ENCODE measurements at regions not wholly inside any gene's neighbourhood (a gene's known extent, or its start where the extent isn't known, plus 50 kb on each side); places are given as distances from the start of the nearest gene placed in this dataset.
A peak's percentile ranks its signal among the peaks of the same experiment; 100 is the strongest.

GRCh38 chr1:192713921-192714320 is 78.0 kb downstream of the RGS13 start:
- Histone ChIP-seq H3K27me3 (ENCODE audit: control insufficient read depth in 1 of 2, insufficient read depth in 2 of 2, low read length in 1 of 2) (no peaks in the 10 kb centered on the region), H3K27ac (ENCODE audit: low read depth in 1 of 2, low read length in 2 of 2) (no peak overlapping the region), H3K36me3 (ENCODE audit: control insufficient read depth in 1 of 2, insufficient read depth in 2 of 2, low read length in 1 of 2) (no peaks in the 10 kb centered on the region), H3K4me3 (ENCODE audit: low read length in 2 of 2) (no peak overlapping the region), H3K4me1 (ENCODE audit: control insufficient read depth in 1 of 2, insufficient read depth in 2 of 2, low read length in 2 of 2) (no peaks in the 10 kb centered on the region), H3K9me3 (ENCODE audit: control insufficient read depth, low read length) (no peaks in the 10 kb centered on the region)
- DNase-seq, result peak in 1 of 2 donors; percentile 45
- WGBS, 2 donors, result 18 to 31% methylated on average over 4 of the region's 4 CpGs
- intact Hi-C loops (cut with DNase I), result no loop called here
- ATAC-seq (ENCODE audit: low FRiP score), result no peak

DNA sequence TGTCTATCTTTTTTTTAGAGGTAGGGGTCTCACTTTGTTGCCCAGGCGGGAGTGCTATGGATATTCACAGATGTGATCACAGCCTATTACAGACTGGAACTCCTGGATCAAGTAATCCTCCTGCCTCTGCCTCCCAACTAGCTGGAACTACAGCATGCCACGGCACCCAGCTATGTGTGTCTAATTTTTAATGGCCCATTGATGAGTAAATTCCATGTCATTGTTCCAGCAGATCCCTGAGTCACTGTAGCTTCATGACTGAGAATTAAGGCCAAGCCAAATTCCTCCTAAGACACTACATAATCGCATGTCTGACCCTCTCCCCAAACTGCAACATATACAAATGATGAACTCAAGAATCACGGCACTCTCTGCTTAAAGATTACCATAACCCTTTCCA is 84.2 kb upstream of the RGS2 start:
- Histone ChIP-seq H3K4me3 (ENCODE audit: low read length in 2 of 2) (no peak overlapping the region), H3K27ac (ENCODE audit: low read depth in 1 of 2, low read length in 2 of 2) (no peak overlapping the region), H3K36me3 (ENCODE audit: control insufficient read depth in 1 of 2, insufficient read depth in 2 of 2, low read length in 1 of 2) (no peaks in the 10 kb centered on the region), H3K9me3 (ENCODE audit: control insufficient read depth, low read length) (no peaks in the 10 kb centered on the region), H3K27me3 (ENCODE audit: control insufficient read depth in 1 of 2, insufficient read depth in 2 of 2, low read length in 1 of 2) (no peaks in the 10 kb centered on the region), H3K4me1 (ENCODE audit: control insufficient read depth in 1 of 2, insufficient read depth in 2 of 2, low read length in 2 of 2) (no peaks in the 10 kb centered on the region)
- DNase-seq, result no peak
- intact Hi-C loops (cut with DNase I), result no loop called here
- 91 to 94% methylated on average over 4 of the region's 4 CpGs for WGBS, 2 donors
- ATAC-seq (ENCODE audit: low FRiP score), result no peak

- no peaks in the 10 kb centered on the region for H3K9me3 ChIP-seq (ENCODE audit: control insufficient read depth, low read length)
- H3K4me3 ChIP-seq (ENCODE audit: low read length in 2 of 2), result no peak overlapping the region
- WGBS, 2 donors, result 74 to 83% methylated on average over 6 of the region's 6 CpGs
- H3K4me1 ChIP-seq (ENCODE audit: control insufficient read depth in 1 of 2, insufficient read depth in 2 of 2, low read length in 2 of 2), result no peaks in the 10 kb centered on the region
- H3K27ac ChIP-seq (ENCODE audit: low read depth in 1 of 2, low read length in 2 of 2), result no peak overlapping the region
- DNase-seq (no peak), ATAC-seq (ENCODE audit: low FRiP score) (no peak)
- H3K36me3 ChIP-seq (ENCODE audit: control insufficient read depth in 1 of 2, insufficient read depth in 2 of 2, low read length in 1 of 2), result no peaks in the 10 kb centered on the region
- no peaks in the 10 kb centered on the region for H3K27me3 ChIP-seq (ENCODE audit: control insufficient read depth in 1 of 2, insufficient read depth in 2 of 2, low read length in 1 of 2)
- intact Hi-C loops (cut with DNase I), result no loop called here
These were observed 81.9 kb upstream of the RGS2 start for GRCh38 chr1:192726820-192727504.

GRCh38 chr1:192729500-192729899 is 79.3 kb upstream of the RGS2 start:
- H3K4me1 ChIP-seq (ENCODE audit: control insufficient read depth in 1 of 2, insufficient read depth in 2 of 2, low read length in 2 of 2), result no peaks in the 10 kb centered on the region
- intact Hi-C loops (cut with DNase I), result no loop called here
- ATAC-seq (ENCODE audit: low FRiP score), result no peak
- H3K27ac ChIP-seq (ENCODE audit: low read depth in 1 of 2, low read length in 2 of 2), result no peak overlapping the region
- H3K4me3 ChIP-seq (ENCODE audit: low read length in 2 of 2), result no peak overlapping the region
- no peaks in the 10 kb centered on the region for H3K9me3 ChIP-seq (ENCODE audit: control insufficient read depth, low read length)
- no peaks in the 10 kb centered on the region for H3K36me3 ChIP-seq (ENCODE audit: control insufficient read depth in 1 of 2, insufficient read depth in 2 of 2, low read length in 1 of 2)
- H3K27me3 ChIP-seq (ENCODE audit: control insufficient read depth in 1 of 2, insufficient read depth in 2 of 2, low read length in 1 of 2), result no peaks in the 10 kb centered on the region
- DNase-seq, result no peak

GRCh38 chr1:192730198-192730597 is 78.6 kb upstream of the RGS2 start:
- DNase-seq, result no peak
- intact Hi-C loops (cut with DNase I), result no loop called here
- H3K9me3 ChIP-seq (ENCODE audit: control insufficient read depth, low read length), result no peaks in the 10 kb centered on the region
- no peak overlapping the region for H3K27ac ChIP-seq (ENCODE audit: low read depth in 1 of 2, low read length in 2 of 2)
- no peaks in the 10 kb centered on the region for H3K27me3 ChIP-seq (ENCODE audit: control insufficient read depth in 1 of 2, insufficient read depth in 2 of 2, low read length in 1 of 2)
- ATAC-seq (ENCODE audit: low FRiP score), result no peak
- no peaks in the 10 kb centered on the region for H3K4me1 ChIP-seq (ENCODE audit: control insufficient read depth in 1 of 2, insufficient read depth in 2 of 2, low read length in 2 of 2)
- H3K36me3 ChIP-seq (ENCODE audit: control insufficient read depth in 1 of 2, insufficient read depth in 2 of 2, low read length in 1 of 2), result no peaks in the 10 kb centered on the region
- H3K4me3 ChIP-seq (ENCODE audit: low read length in 2 of 2), result no peak overlapping the region

DNA sequence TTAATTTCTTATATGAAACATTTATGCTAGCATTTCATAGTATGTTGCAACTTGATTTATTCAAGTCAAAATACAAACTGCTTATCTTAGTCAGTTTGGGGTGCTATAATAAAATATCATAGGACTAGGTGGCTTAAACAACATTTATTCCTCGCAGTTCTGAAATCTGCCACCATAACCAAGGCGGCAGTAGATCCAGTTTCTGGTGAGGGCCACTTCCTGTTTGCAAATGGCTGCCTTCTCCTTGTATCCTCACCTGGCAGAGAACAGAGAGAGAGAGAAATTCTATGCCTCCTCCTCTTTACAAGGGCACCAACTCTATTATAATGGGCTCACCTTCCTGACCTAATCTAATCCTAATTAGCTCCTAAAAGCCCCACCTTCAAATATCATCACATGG is 76.1 kb upstream of the RGS2 start:
- no peak overlapping the region for H3K27ac ChIP-seq (ENCODE audit: low read depth in 1 of 2, low read length in 2 of 2)
- intact Hi-C loops (cut with DNase I), result no loop called here
- no peak overlapping the region for H3K4me3 ChIP-seq (ENCODE audit: low read length in 2 of 2)
- H3K9me3 ChIP-seq (ENCODE audit: control insufficient read depth, low read length), result no peaks in the 10 kb centered on the region
- DNase-seq (no peak), ATAC-seq (ENCODE audit: low FRiP score) (no peak)
- no peaks in the 10 kb centered on the region for H3K27me3 ChIP-seq (ENCODE audit: control insufficient read depth in 1 of 2, insufficient read depth in 2 of 2, low read length in 1 of 2)
- 96 to 97% methylated on average over 2 of the region's 2 CpGs for WGBS, 2 donors
- no peaks in the 10 kb centered on the region for H3K36me3 ChIP-seq (ENCODE audit: control insufficient read depth in 1 of 2, insufficient read depth in 2 of 2, low read length in 1 of 2)
- H3K4me1 ChIP-seq (ENCODE audit: control insufficient read depth in 1 of 2, insufficient read depth in 2 of 2, low read length in 2 of 2), result no peaks in the 10 kb centered on the region

DNA sequence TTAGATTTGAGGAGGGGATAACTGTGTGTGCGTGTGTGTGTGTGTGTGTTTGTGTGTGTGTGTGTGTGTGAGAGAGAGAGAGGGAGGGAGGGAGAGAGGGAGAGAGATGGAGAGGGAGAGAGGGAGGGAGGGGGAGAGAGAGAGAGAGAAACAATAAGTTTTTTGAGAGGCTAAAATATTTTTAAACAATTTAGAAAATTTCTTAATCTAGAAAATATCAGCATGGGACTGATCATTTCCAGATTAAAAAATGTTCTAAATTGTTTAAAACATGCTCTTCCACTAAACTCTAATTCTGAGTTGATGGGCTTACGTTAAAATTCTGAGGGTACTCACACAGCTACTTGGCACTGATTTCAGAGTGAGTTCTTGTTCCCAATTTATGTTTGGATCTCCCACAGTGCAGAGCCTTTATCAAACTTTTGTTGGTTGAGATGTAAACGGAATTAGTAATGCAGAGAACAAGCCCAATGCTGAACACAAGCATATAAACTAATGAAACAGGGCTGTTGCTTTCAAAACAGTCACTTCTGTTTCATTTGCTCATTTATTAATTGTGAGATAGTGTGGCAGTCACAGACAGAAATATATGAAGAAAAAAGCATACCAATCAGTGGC is 73.4 kb upstream of the RGS2 start:
- WGBS, 2 donors, result 70 to 76% methylated on average over 3 of the region's 3 CpGs
- no peaks in the 10 kb centered on the region for H3K4me1 ChIP-seq (ENCODE audit: control insufficient read depth in 1 of 2, insufficient read depth in 2 of 2, low read length in 2 of 2)
- H3K27me3 ChIP-seq (ENCODE audit: control insufficient read depth in 1 of 2, insufficient read depth in 2 of 2, low read length in 1 of 2), result no peaks in the 10 kb centered on the region
- intact Hi-C loops (cut with DNase I), result no loop called here
- H3K36me3 ChIP-seq (ENCODE audit: control insufficient read depth in 1 of 2, insufficient read depth in 2 of 2, low read length in 1 of 2), result no peaks in the 10 kb centered on the region
- no peak overlapping the region for H3K27ac ChIP-seq (ENCODE audit: low read depth in 1 of 2, low read length in 2 of 2)
- ATAC-seq (ENCODE audit: low FRiP score) (no peak), DNase-seq (no peak)
- no peaks in the 10 kb centered on the region for H3K9me3 ChIP-seq (ENCODE audit: control insufficient read depth, low read length)
- H3K4me3 ChIP-seq (ENCODE audit: low read length in 2 of 2), result no peak overlapping the region

GRCh38 chr1:192737306-192737705 is 71.5 kb upstream of the RGS2 start:
- H3K36me3 ChIP-seq (ENCODE audit: control insufficient read depth in 1 of 2, insufficient read depth in 2 of 2, low read length in 1 of 2), result no peaks in the 10 kb centered on the region
- no peaks in the 10 kb centered on the region for H3K4me1 ChIP-seq (ENCODE audit: control insufficient read depth in 1 of 2, insufficient read depth in 2 of 2, low read length in 2 of 2)
- no peak overlapping the region for H3K27ac ChIP-seq (ENCODE audit: low read depth in 1 of 2, low read length in 2 of 2)
- no peak for ATAC-seq (ENCODE audit: low FRiP score)
- H3K27me3 ChIP-seq (ENCODE audit: control insufficient read depth in 1 of 2, insufficient read depth in 2 of 2, low read length in 1 of 2), result no peaks in the 10 kb centered on the region
- H3K4me3 ChIP-seq (ENCODE audit: low read length in 2 of 2), result no peak overlapping the region
- intact Hi-C loops (cut with DNase I), result no loop called here
- DNase-seq, result no peak
- 67 to 71% methylated on average over 6 of the region's 6 CpGs for WGBS, 2 donors
- peaks cover 1% of the 10 kb centered on the region for H3K9me3 ChIP-seq (ENCODE audit: control insufficient read depth, low read length)

DNA sequence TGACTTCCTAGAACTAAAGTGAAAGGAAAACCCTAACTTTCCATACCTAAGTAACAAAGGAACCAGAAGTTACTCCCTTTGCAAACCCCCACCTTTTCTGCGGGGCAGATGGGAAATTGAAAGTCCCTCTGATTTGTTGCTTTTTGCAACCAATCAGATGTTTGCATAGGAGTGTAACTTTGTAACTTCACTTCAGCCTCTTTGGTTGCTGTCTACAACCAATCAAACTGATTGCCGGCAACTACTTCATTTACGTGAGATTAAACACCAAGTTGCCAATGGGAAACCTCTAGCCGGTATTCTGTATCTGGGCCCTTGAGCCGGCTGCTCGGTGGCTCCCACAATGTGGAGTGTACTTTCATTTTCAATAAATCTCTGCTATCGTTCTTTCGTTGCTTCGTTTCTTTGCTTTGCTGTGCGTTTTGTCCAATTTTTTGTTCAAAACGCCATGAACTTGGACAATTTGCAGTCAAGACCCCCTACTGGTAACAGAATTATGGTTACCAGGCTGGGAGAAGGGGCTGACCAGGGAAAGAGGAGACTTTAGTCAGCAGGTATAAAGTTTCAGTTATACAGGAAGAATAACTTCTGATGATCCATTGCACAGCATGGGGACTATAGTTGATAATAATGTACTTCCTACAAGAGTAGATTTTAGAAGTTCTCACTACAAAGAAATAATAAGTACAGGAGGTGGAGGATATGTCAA is 69.2 kb upstream of the RGS2 start:
- 94 to 95% methylated on average over 11 of the region's 11 CpGs for WGBS, 2 donors
- intact Hi-C loops (cut with DNase I), result no loop called here
- ATAC-seq (ENCODE audit: low FRiP score) (no peak), DNase-seq (no peak)
- H3K36me3 ChIP-seq (ENCODE audit: control insufficient read depth in 1 of 2, insufficient read depth in 2 of 2, low read length in 1 of 2), result no peaks in the 10 kb centered on the region
- H3K4me1 ChIP-seq (ENCODE audit: control insufficient read depth in 1 of 2, insufficient read depth in 2 of 2, low read length in 2 of 2), result no peaks in the 10 kb centered on the region
- H3K9me3 ChIP-seq (ENCODE audit: control insufficient read depth, low read length), result peaks cover 1% of the 10 kb centered on the region
- H3K27me3 ChIP-seq (ENCODE audit: control insufficient read depth in 1 of 2, insufficient read depth in 2 of 2, low read length in 1 of 2), result no peaks in the 10 kb centered on the region
- H3K4me3 ChIP-seq (ENCODE audit: low read length in 2 of 2), result no peak overlapping the region
- H3K27ac ChIP-seq (ENCODE audit: low read depth in 1 of 2, low read length in 2 of 2), result no peak overlapping the region

All from aorta (tissue), 5 donors.